ENCODE measurements at regions not wholly inside any gene's neighbourhood (a gene's known extent, or its start where the extent isn't known, plus 50 kb on each side); places are given as distances from the start of the nearest gene placed in this dataset.
A peak's percentile ranks its signal among the peaks of the same experiment; 100 is the strongest.

- no peak overlapping the region for H2BK15ac ChIP-seq (ENCODE audit: low read depth, low read length)
- no peaks in the 10 kb centered on the region for H3K27me3 ChIP-seq (ENCODE audit: insufficient read depth, low read length)
- H4K91ac ChIP-seq (ENCODE audit: insufficient read length, low read depth, low read length) = no peak overlapping the region
- H3K4me3 Mint-ChIP-seq = no peak overlapping the region
- H3K23me2 ChIP-seq (ENCODE audit: insufficient read length, low read depth, low read length, poor library complexity, severe bottlenecking) = no peaks in the 10 kb centered on the region
- H4K5ac ChIP-seq (ENCODE audit: insufficient read length, low read depth, low read length) = no peak overlapping the region
- H3K9me3 ChIP-seq (ENCODE audit: control insufficient read depth, low read depth, low read length) = no peaks in the 10 kb centered on the region
- peaks cover 0 to 3% of the 10 kb centered on the region in 2 experiments; a peak in 1 of 5 replicates for H3K9me3 Mint-ChIP-seq
- H4K20me1 ChIP-seq (ENCODE audit: control insufficient read depth, insufficient read depth, insufficient read length) = no peaks in the 10 kb centered on the region
- no peak overlapping the region for H2AK5ac ChIP-seq (ENCODE audit: insufficient read length, low read length)
- no peak overlapping the region for H3K23ac ChIP-seq (ENCODE audit: insufficient read length, low read depth, low read length)
- H4K8ac ChIP-seq (replicated peaks; ENCODE audit: insufficient read length, low read depth, low read length) = no peak overlapping the region
- no peak overlapping the region for H3K56ac ChIP-seq (ENCODE audit: insufficient read length, low read depth, low read length)
- no peak overlapping the region for H3K4me2 ChIP-seq (ENCODE audit: insufficient read depth, insufficient read length, low read length)
- H2BK12ac ChIP-seq (ENCODE audit: insufficient read length, low read depth, low read length) = no peak overlapping the region
- DNase-seq = peak; percentile 16
- H3K4me1 ChIP-seq (ENCODE audit: insufficient read depth, low read length) = no peaks in the 10 kb centered on the region
- no peak overlapping the region; a peak in 1 of 7 replicates for H3K27ac Mint-ChIP-seq
- peaks cover 8% of the 10 kb centered on the region for H3K27me3 Mint-ChIP-seq (ENCODE audit: low read depth)
- H2AFZ ChIP-seq (ENCODE audit: low read length) = no peak overlapping the region
- no peaks in the 10 kb centered on the region for H3K36me3 Mint-ChIP-seq (ENCODE audit: insufficient read depth in 1 of 3, low read depth in 3 of 3)
- TF ChIP-seq CTCF (conservative IDR thresholded peaks at IDR 0.05) = no peak
- no peak overlapping the region for H3K14ac ChIP-seq (ENCODE audit: insufficient read depth, low read length)
- no peak overlapping the region for H2BK120ac ChIP-seq (ENCODE audit: low read depth, low read length, poor library complexity, severe bottlenecking)
- no peak overlapping the region for H2BK20ac ChIP-seq (ENCODE audit: low read depth, low read length, poor library complexity, severe bottlenecking)
- no peak overlapping the region for H3K9ac ChIP-seq (ENCODE audit: extremely low read depth, insufficient read length, low read length)
- WGBS (ENCODE audit: extremely low coverage, insufficient read length, low lambda C conversion rate) = no CpG with 5 or more reads among the region's 6 CpGs
- H3K4ac ChIP-seq (ENCODE audit: low read depth, low read length) = no peak overlapping the region
- H3K79me2 ChIP-seq (ENCODE audit: insufficient read depth, low read length) = no peaks in the 10 kb centered on the region
- H3K27ac ChIP-seq (ENCODE audit: insufficient read length, low read depth, low read length) = no peak overlapping the region
- no peaks in the 10 kb centered on the region for H3K79me1 ChIP-seq (ENCODE audit: insufficient read depth, low read depth, low read length, poor library complexity, severe bottlenecking)
- no peak overlapping the region for H2BK5ac ChIP-seq (ENCODE audit: insufficient read length, low read length)
- 0 out of 4 replicates have a peak, but pooled peaks cover 2 to 5% of the 10 kb centered on the region in 2 experiments for H3K4me1 Mint-ChIP-seq
- no peak overlapping the region for H3K18ac ChIP-seq (ENCODE audit: insufficient read length, low read depth, low read length)
- no peak overlapping the region for H3T11ph ChIP-seq (ENCODE audit: low read length)
Observed at GRCh38 chr22:20652582-20652981, 121.3 kb upstream of the SERPIND1 start.

All from H9 (cell line).